Prostate gland (tissue), 2 donors: ENCODE measurements at regions not wholly inside any gene's neighbourhood (a gene's known extent, or its start where the extent isn't known, plus 50 kb on each side); places are given as distances from the start of the nearest gene placed in this dataset.

Source experiments
- DNase-seq: peaks from one replicate; pipeline ENCODE4 v3.0.0-alpha.2; 2019; ENCODE audit warnings: low spot score
- H3K27ac ChIP-seq, 2 donors: fragments of 200-600 bp; sonication (generic); 2 replicates each; pipeline ENCODE4 v1.5.1; 2017 to 2019
- H3K27me3 ChIP-seq: fragments of 200-600 bp; sonication (generic); replicated peaks from 2 replicates; pipeline ENCODE4 v1.5.1; 2019; ENCODE audit not compliant: insufficient read depth
- H3K36me3 ChIP-seq, 2 donors: fragments of 200-600 bp; sonication (generic); 1 replicate in 1 of 2; 2 replicates in 1 of 2; pipeline versions ENCODE4 v1.5.1 to v1.8.1; 2017 to 2019
- H3K4me1 ChIP-seq: fragments of 200-600 bp; sonication (generic); replicated peaks from 2 replicates; pipeline ENCODE4 v1.5.1; 2019
- H3K4me3 ChIP-seq, 2 donors: fragments of 200-600 bp; sonication (generic); 2 replicates each; pipeline ENCODE4 v1.5.1; 2017 to 2019
- H3K9me3 ChIP-seq: fragments of 200-600 bp; sonication (generic); 2 replicates; pipeline ENCODE4 v1.5.1; 2017
- POLR2A ChIP-seq: fragments of 450-650 bp; IDR thresholded peaks from one replicate; pipeline ENCODE4 v1.6.1; 2016; ENCODE audit warnings: antibody characterized with exemption, mild to moderate bottlenecking
- POLR2AphosphoS5 ChIP-seq: sonication (generic); formaldehyde crosslinking; IDR thresholded peaks from one replicate; pipeline ENCODE4 v1.6.1; 2017; ENCODE audit warnings: antibody characterized with exemption
- WGBS: methylation state at CpG from one replicate; pipeline ENCODE4 v1.1.5; 2018; 5-methylcytosine and 5-hydroxymethylcytosine counted together
- intact Hi-C: fragments of 100-400 bp; cut with DNase I; formaldehyde crosslinking; loops from one replicate; pipeline ENCODE4 v1.14.2; 2022
- TF ChIP-seq, protein P1 (sequence below), 4 experiments: fragments of 200-600 bp in 2 of 4; fragments of 450-650 bp in 2 of 4; sonication (generic) in 2 of 4; IDR thresholded peaks; 1 replicate in 3 of 4; 2 replicates in 1 of 4; pipeline ENCODE4 v1.5.1; 2016 to 2019; ENCODE audit warnings: antibody characterized with exemption in 4 of 4, mild to moderate bottlenecking in 2 of 4, moderate library complexity in 2 of 4

DNA sequence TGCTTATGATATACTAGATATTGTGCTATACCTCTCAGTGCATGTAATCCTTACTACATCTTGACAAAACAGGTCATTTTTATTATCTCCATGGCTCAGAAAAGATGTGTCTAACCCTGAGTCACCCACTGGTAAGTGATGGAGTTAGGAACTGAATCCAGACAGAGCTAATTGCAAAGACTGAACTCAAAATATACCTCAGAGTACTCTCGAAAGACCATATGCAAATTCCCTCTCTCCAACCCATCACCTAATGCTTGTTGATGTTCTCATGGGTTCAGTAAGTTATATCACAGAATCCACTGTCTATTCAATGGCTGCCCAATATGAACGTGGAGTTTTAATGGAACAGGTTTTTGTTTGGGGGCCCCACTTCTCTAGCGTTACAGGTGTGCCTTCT, 246.0 kb downstream of the PMP22 start:
- DNase-seq: no peak
- intact Hi-C loops: no loop called here
- no peaks in the 10 kb centered on the region for H3K9me3 ChIP-seq
- H3K36me3 ChIP-seq: no peaks in the 10 kb centered on the region
- 91% methylated on average over 3 of the region's 3 CpGs for WGBS
- H3K27me3 ChIP-seq: no peaks in the 10 kb centered on the region
- H3K27ac ChIP-seq: no peak overlapping the region
- TF ChIP-seq, protein P1, sequence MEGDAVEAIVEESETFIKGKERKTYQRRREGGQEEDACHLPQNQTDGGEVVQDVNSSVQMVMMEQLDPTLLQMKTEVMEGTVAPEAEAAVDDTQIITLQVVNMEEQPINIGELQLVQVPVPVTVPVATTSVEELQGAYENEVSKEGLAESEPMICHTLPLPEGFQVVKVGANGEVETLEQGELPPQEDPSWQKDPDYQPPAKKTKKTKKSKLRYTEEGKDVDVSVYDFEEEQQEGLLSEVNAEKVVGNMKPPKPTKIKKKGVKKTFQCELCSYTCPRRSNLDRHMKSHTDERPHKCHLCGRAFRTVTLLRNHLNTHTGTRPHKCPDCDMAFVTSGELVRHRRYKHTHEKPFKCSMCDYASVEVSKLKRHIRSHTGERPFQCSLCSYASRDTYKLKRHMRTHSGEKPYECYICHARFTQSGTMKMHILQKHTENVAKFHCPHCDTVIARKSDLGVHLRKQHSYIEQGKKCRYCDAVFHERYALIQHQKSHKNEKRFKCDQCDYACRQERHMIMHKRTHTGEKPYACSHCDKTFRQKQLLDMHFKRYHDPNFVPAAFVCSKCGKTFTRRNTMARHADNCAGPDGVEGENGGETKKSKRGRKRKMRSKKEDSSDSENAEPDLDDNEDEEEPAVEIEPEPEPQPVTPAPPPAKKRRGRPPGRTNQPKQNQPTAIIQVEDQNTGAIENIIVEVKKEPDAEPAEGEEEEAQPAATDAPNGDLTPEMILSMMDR (IDR thresholded peaks at IDR 0.05): no peak
- TF ChIP-seq POLR2A (no peak), POLR2AphosphoS5 (no peak)
- H3K4me3 ChIP-seq: no peak overlapping the region
- no peaks in the 10 kb centered on the region for H3K4me1 ChIP-seq

DNA sequence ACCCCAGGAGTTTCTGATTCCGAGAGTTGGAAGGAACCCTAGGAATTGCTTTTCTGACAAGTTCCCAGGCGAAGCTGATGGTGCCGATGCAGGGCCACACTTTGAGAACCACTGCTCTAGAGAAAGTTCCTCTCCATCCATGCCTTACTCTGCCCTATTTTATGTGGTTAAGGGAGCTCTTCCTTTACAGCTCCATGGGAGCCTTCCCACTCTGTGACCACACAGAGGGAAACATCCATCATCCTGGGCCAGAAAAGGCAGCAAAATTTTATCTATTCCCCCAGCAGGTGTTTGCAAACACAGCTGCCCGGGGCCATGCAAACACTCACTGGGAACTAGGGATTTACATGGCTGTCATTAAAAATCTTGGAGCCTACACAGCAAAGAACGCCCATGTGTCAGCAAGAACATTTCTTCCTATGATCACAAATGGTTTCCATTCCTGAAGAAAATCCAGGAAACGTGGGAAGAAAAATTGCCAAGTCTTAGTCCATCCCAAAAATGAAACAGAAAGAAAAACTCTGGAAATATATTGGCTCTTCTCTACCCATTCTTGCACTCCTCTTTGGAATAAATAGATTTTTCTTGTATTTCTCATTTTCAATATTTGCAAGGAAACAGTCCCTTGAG, 252.7 kb downstream of the PMP22 start:
- Histone ChIP-seq H3K27me3 (no peaks in the 10 kb centered on the region), H3K27ac (no peak overlapping the region), H3K9me3 (no peaks in the 10 kb centered on the region), H3K4me1 (no peaks in the 10 kb centered on the region), H3K4me3 (no peak overlapping the region), H3K36me3 (no peaks in the 10 kb centered on the region)
- WGBS: 43% methylated on average over 6 of the region's 6 CpGs
- TF ChIP-seq, protein P1 (IDR thresholded peaks at IDR 0.05): no peak
- no peak for TF ChIP-seq POLR2A
- no peak for TF ChIP-seq POLR2AphosphoS5
- no peak for DNase-seq
- intact Hi-C loops: no loop called here

DNA sequence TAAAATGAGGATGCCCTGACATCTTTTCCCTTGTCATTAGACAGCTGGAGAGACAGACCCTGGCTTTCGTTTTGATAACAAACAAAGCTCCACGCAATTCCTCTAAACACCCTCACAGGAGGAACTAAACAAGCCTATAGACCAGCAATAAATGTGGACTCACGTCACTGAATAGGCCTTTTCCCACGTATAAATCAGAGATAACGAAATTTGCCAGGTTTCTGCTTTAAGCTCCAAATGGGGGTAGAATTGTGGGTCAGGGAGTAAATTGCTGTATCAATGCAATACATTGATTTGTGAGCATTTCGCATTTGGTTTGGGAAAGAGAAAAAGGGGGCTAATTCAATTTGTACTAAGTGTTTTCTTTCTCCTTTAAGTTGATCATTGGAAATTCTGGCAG, 256.0 kb downstream of the PMP22 start:
- WGBS: 64% methylated on average over 6 of the region's 6 CpGs

DNA sequence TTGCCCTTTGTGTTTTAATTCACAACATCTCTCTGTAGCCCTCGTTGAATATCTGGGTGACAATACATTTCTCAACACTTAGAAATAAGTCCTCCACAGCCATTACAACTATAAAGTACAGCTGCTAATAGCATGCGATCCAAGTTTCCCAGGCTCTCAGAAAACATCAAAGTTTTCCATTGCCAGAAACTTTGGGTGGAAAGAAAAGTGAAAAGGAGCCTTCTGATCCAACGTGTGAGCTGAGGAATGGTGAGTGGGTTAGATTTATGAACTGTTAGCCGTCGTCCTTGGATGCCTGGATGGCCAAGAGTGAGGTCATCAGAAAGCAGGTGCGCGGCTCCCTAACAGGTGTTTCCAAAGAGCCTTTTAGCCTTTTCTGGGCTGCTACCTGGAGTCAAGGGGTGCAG, 258.0 kb downstream of the PMP22 start:
- Histone ChIP-seq H3K4me1 (no peaks in the 10 kb centered on the region), H3K9me3 (no peaks in the 10 kb centered on the region), H3K27ac (no peak overlapping the region), H3K27me3 (no peaks in the 10 kb centered on the region), H3K4me3 (no peak overlapping the region), H3K36me3 (no peaks in the 10 kb centered on the region)
- 67% methylated on average over 7 of the region's 7 CpGs for WGBS
- no peak for DNase-seq
- intact Hi-C loops: no loop called here
- TF ChIP-seq, protein P1 (IDR thresholded peaks at IDR 0.05): no peak
- no peak for TF ChIP-seq POLR2AphosphoS5
- no peak for TF ChIP-seq POLR2A

More for the DNA sequence above, 256.0 kb downstream of the PMP22 start:
- intact Hi-C loops: no loop called here
- TF ChIP-seq POLR2AphosphoS5 (no peak), POLR2A (no peak)
- TF ChIP-seq, protein P1 (IDR thresholded peaks at IDR 0.05): no peak
- H3K4me1 ChIP-seq: no peaks in the 10 kb centered on the region
- no peaks in the 10 kb centered on the region for H3K9me3 ChIP-seq
- H3K27ac ChIP-seq: no peak overlapping the region
- no peaks in the 10 kb centered on the region for H3K36me3 ChIP-seq
- no peak overlapping the region for H3K4me3 ChIP-seq
- no peaks in the 10 kb centered on the region for H3K27me3 ChIP-seq
- DNase-seq: no peak

DNA sequence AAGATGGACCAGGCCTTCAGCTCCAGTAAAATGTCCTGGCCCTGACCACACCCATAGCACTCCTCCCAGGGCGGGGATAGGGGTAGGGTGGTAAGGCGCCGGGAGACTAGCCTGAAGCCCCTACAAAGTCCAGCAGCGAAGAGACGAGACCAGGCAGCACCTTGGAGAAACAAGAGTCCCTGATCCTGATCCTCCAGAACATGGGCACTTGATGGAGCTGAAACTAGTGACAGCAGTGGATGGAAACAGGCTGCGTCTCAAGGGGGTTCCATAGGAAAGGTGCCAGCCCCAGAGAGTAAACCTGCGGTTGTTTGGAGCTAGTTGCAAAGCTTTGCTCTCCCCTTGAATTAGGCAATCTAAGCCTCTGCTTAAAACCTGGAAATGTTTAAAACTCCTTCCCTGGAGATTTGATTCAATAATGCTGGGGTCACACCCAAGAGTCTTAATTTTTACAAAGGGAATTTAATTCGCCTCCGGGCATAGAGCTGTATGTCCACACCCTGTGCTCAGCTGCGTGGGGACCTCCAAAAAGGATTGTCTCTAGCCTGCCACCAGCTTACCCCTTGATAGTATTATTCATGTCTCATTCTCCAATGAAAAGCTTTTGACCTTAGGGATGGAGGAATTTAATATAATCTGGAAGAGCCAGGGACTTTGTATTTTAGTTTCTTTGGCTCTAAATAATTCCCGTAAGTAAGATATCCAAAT, 258.6 kb downstream of the PMP22 start:
- 92% methylated on average over 11 of the region's 11 CpGs for WGBS
- no peaks in the 10 kb centered on the region for H3K27me3 ChIP-seq
- intact Hi-C loops: no loop called here
- H3K9me3 ChIP-seq: no peaks in the 10 kb centered on the region
- H3K27ac ChIP-seq: no peak overlapping the region
- no peak for DNase-seq
- no peaks in the 10 kb centered on the region for H3K4me1 ChIP-seq
- no peaks in the 10 kb centered on the region for H3K36me3 ChIP-seq
- TF ChIP-seq, protein P1 (IDR thresholded peaks at IDR 0.05): no peak
- TF ChIP-seq POLR2AphosphoS5 (no peak), POLR2A (no peak)
- H3K4me3 ChIP-seq: no peak overlapping the region
